ENCODE measurements at regions not wholly inside any gene's neighbourhood (a gene's known extent, or its start where the extent isn't known, plus 50 kb on each side); places are given as distances from the start of the nearest gene placed in this dataset.

DNA sequence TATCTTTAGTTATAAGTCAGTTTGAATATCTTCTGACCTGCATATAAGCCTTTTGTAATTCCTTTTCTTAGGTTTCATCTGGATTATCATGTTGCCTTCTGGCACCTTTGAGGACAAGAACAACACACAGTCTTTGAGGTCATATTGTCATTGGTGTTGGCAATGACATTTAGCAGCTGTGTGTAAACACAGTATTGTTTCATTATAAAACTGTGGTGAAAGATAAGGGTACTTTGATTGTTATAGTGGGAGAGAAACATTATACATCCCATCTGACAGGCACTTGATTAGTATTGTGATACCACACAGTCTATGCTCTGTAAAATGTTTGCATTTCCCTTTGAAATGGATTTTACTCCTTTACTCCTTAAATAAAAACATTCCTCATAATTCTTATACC is 313.5 kb downstream of the RPRM start:
- Histone ChIP-seq H3K4me1 (ENCODE audit: insufficient read depth, low read length) (no peaks in the 10 kb centered on the region), H3K4me2 (ENCODE audit: insufficient read depth, low read length) (no peak overlapping the region), H3K27me3 (ENCODE audit: insufficient read depth, low read length, poor library complexity) (no peaks in the 10 kb centered on the region), H4K20me1 (ENCODE audit: insufficient read depth, low read length) (no peaks in the 10 kb centered on the region), H3K9ac (ENCODE audit: low read depth, low read length) (no peak overlapping the region), H2AFZ (ENCODE audit: low read depth, low read length) (no peak overlapping the region), H3K79me2 (ENCODE audit: insufficient read depth, low read length) (no peaks in the 10 kb centered on the region), H3K27ac (ENCODE audit: low read length) (no peak overlapping the region), H3K4me3 (ENCODE audit: low read depth in 1 of 2, low read length in 2 of 2) (no peak overlapping the region), H3K9me3 (ENCODE audit: insufficient read depth, low read length, severe bottlenecking) (no peaks in the 10 kb centered on the region), H3K36me3 (ENCODE audit: insufficient read depth, low read length) (no peaks in the 10 kb centered on the region)
- DNase-seq, result no peak
- TF ChIP-seq EZH2 (IDR thresholded peaks at IDR 0.05; ENCODE audit: borderline replicate concordance, low read depth, low read length, severe bottlenecking) (no peak), CTCF (IDR thresholded peaks at IDR 0.05; ENCODE audit: borderline replicate concordance, extremely low read depth, low read length, poor library complexity, severe bottlenecking) (no peak)
- no peak for ATAC-seq (ENCODE audit: insufficient read depth, low read depth)

GRCh38 chr2:153163055-153163454 is 315.5 kb downstream of the RPRM start:
- Histone ChIP-seq H3K27me3 (ENCODE audit: insufficient read depth, low read length, poor library complexity) (no peaks in the 10 kb centered on the region), H2AFZ (ENCODE audit: low read depth, low read length) (no peak overlapping the region), H4K20me1 (ENCODE audit: insufficient read depth, low read length) (no peaks in the 10 kb centered on the region), H3K36me3 (ENCODE audit: insufficient read depth, low read length) (no peaks in the 10 kb centered on the region), H3K27ac (ENCODE audit: low read length) (no peak overlapping the region), H3K79me2 (ENCODE audit: insufficient read depth, low read length) (no peaks in the 10 kb centered on the region), H3K4me1 (ENCODE audit: insufficient read depth, low read length) (no peaks in the 10 kb centered on the region), H3K9ac (ENCODE audit: low read depth, low read length) (no peak overlapping the region), H3K4me3 (ENCODE audit: low read depth in 1 of 2, low read length in 2 of 2) (no peak overlapping the region), H3K4me2 (ENCODE audit: insufficient read depth, low read length) (no peak overlapping the region), H3K9me3 (ENCODE audit: insufficient read depth, low read length, severe bottlenecking) (no peaks in the 10 kb centered on the region)
- ATAC-seq (ENCODE audit: insufficient read depth, low read depth) (no peak), DNase-seq (peak; percentile 5)
- TF ChIP-seq CTCF (IDR thresholded peaks at IDR 0.05; ENCODE audit: borderline replicate concordance, extremely low read depth, low read length, poor library complexity, severe bottlenecking) (peak; percentile 54), EZH2 (IDR thresholded peaks at IDR 0.05; ENCODE audit: borderline replicate concordance, low read depth, low read length, severe bottlenecking) (no peak)

DNA sequence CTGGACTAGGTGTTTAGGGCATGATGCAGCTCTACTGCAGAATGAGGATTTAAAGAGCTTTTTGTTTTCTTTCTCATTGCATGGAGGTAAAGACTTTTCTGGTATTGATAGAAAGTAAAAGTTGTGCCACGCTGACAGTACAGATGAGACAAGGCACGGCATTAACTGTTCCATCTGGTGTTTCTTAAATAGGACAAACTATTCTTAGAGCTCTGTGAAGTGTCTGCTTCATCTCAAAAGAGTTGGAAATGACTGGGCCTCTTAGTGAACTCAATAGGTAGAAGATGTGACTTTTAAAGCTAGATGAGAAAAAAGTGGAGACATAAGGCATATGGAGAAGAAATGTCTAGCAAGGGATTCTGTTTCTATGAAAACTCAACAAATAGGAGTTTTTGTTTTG is 321.8 kb downstream of the RPRM start:
- Histone ChIP-seq H3K9me3 (ENCODE audit: insufficient read depth, low read length, severe bottlenecking) (no peaks in the 10 kb centered on the region), H3K27me3 (ENCODE audit: insufficient read depth, low read length, poor library complexity) (no peaks in the 10 kb centered on the region), H4K20me1 (ENCODE audit: insufficient read depth, low read length) (no peaks in the 10 kb centered on the region), H2AFZ (ENCODE audit: low read depth, low read length) (no peak overlapping the region), H3K79me2 (ENCODE audit: insufficient read depth, low read length) (no peaks in the 10 kb centered on the region), H3K36me3 (ENCODE audit: insufficient read depth, low read length) (no peaks in the 10 kb centered on the region), H3K4me2 (ENCODE audit: insufficient read depth, low read length) (no peak overlapping the region), H3K27ac (ENCODE audit: low read length) (no peak overlapping the region), H3K4me3 (ENCODE audit: low read depth in 1 of 2, low read length in 2 of 2) (no peak overlapping the region), H3K4me1 (ENCODE audit: insufficient read depth, low read length) (no peaks in the 10 kb centered on the region), H3K9ac (ENCODE audit: low read depth, low read length) (no peak overlapping the region)
- DNase-seq (no peak), ATAC-seq (ENCODE audit: insufficient read depth, low read depth) (no peak)
- TF ChIP-seq EZH2 (IDR thresholded peaks at IDR 0.05; ENCODE audit: borderline replicate concordance, low read depth, low read length, severe bottlenecking) (no peak), CTCF (IDR thresholded peaks at IDR 0.05; ENCODE audit: borderline replicate concordance, extremely low read depth, low read length, poor library complexity, severe bottlenecking) (no peak)

DNA sequence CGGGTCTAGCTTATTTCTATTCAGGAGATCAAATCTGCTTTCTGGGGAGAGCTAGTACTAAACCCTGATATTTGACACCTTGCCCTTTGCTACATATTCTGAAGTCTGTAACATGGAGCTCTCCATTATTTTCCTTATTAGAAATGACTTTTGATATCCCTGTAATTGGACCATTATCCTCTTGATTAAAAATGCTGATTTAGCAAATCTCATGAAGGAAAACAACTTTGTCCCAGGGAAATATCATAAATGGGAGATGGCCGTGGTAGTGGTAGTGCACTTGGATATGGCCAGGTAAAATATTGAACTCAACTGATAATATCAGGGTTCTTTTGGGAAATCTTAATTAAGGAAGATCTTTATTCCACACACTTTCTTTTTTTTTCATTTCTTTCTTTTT is 326.5 kb downstream of the RPRM start:
- Histone ChIP-seq H3K9ac (ENCODE audit: low read depth, low read length) (no peak overlapping the region), H3K4me1 (ENCODE audit: insufficient read depth, low read length) (no peaks in the 10 kb centered on the region), H3K4me3 (ENCODE audit: low read depth in 1 of 2, low read length in 2 of 2) (no peak overlapping the region), H3K79me2 (ENCODE audit: insufficient read depth, low read length) (no peaks in the 10 kb centered on the region), H4K20me1 (ENCODE audit: insufficient read depth, low read length) (no peaks in the 10 kb centered on the region), H3K4me2 (ENCODE audit: insufficient read depth, low read length) (no peak overlapping the region), H3K9me3 (ENCODE audit: insufficient read depth, low read length, severe bottlenecking) (no peaks in the 10 kb centered on the region), H3K36me3 (ENCODE audit: insufficient read depth, low read length) (no peaks in the 10 kb centered on the region), H2AFZ (ENCODE audit: low read depth, low read length) (no peak overlapping the region), H3K27me3 (ENCODE audit: insufficient read depth, low read length, poor library complexity) (no peaks in the 10 kb centered on the region), H3K27ac (ENCODE audit: low read length) (no peak overlapping the region)
- DNase-seq, result no peak
- TF ChIP-seq EZH2 (IDR thresholded peaks at IDR 0.05; ENCODE audit: borderline replicate concordance, low read depth, low read length, severe bottlenecking) (no peak), CTCF (IDR thresholded peaks at IDR 0.05; ENCODE audit: borderline replicate concordance, extremely low read depth, low read length, poor library complexity, severe bottlenecking) (no peak)
- ATAC-seq (ENCODE audit: insufficient read depth, low read depth), result no peak

All from DND-41 (cell line).